GM18502 (cell line): ENCODE measurements at regions not wholly inside any gene's neighbourhood (a gene's known extent, or its start where the extent isn't known, plus 50 kb on each side); places are given as distances from the start of the nearest gene placed in this dataset.
"Not testable (repeated sequence)": the region's sequence is repeated elsewhere in the genome, so short reads cannot be mapped to it uniquely, and the experiment has no call there.

ENCODE experiments used
- ATAC-seq: cut with Tn5 transposase; IDR thresholded peaks from one replicate; pipeline ENCODE4 v1.9.1; 2021; ENCODE audit warnings: mild to moderate bottlenecking; ENCODE audit not compliant: unreplicated experiment, poor library complexity

GRCh38 chr6:119405114-119405513 is 55.6 kb upstream of the MAN1A1 start:
- ATAC-seq = not testable (repeated sequence)
